ENCODE measurements at regions not wholly inside any gene's neighbourhood (a gene's known extent, or its start where the extent isn't known, plus 50 kb on each side); places are given as distances from the start of the nearest gene placed in this dataset.
"Not testable (repeated sequence)": the region's sequence is repeated elsewhere in the genome, so short reads cannot be mapped to it uniquely, and the experiment has no call there.

DNA sequence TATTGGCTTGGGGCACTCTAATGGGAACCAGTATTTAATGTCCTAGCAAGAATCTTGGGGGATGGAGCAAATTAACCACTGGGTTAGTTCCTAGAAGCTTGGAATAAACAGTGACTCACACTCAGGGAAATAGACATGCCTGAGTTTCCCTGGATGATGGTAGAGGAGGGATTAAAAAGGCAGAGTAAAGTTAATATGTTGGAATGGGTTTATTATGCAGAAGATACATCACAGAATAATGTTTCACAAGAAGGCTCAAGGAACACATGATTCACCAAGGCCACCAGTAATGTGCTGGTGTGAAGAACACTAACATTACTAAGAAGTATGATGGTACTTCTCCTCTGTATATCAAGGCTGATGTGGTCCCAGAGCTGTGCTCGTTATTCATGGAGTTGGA is 752.9 kb upstream of the SEMA6A start:
- CTCF ChIA-PET: no interaction called here
- Mint-ChIP-seq H3K4me1 (ENCODE audit: low read depth, unreplicated experiment) (no peaks in the 10 kb centered on the region), H3K27ac (ENCODE audit: unreplicated experiment) (no peak overlapping the region), H3K4me3 (ENCODE audit: low read depth, unreplicated experiment) (no peak overlapping the region), H3K27me3 (ENCODE audit: unreplicated experiment) (no peaks in the 10 kb centered on the region), H3K9me3 (ENCODE audit: low read depth, unreplicated experiment) (peaks cover 23% of the 10 kb centered on the region), H3K36me3 (ENCODE audit: insufficient read depth, unreplicated experiment) (no peaks in the 10 kb centered on the region)
- intact Hi-C loops (cut with micrococcal nuclease; ENCODE audit: unreplicated experiment): no loop called here
- no TSS peak for BruUV-seq (replicated peaks)
- no peak for DNase-seq
- TF ChIP-seq, protein P1, sequence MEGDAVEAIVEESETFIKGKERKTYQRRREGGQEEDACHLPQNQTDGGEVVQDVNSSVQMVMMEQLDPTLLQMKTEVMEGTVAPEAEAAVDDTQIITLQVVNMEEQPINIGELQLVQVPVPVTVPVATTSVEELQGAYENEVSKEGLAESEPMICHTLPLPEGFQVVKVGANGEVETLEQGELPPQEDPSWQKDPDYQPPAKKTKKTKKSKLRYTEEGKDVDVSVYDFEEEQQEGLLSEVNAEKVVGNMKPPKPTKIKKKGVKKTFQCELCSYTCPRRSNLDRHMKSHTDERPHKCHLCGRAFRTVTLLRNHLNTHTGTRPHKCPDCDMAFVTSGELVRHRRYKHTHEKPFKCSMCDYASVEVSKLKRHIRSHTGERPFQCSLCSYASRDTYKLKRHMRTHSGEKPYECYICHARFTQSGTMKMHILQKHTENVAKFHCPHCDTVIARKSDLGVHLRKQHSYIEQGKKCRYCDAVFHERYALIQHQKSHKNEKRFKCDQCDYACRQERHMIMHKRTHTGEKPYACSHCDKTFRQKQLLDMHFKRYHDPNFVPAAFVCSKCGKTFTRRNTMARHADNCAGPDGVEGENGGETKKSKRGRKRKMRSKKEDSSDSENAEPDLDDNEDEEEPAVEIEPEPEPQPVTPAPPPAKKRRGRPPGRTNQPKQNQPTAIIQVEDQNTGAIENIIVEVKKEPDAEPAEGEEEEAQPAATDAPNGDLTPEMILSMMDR (IDR thresholded peaks at IDR 0.05; ENCODE audit: unreplicated experiment): no peak

- BruUV-seq (replicated peaks): no TSS peak
- H3K9me3 Mint-ChIP-seq (ENCODE audit: low read depth, unreplicated experiment): peaks cover 23% of the 10 kb centered on the region
- H3K4me1 Mint-ChIP-seq (ENCODE audit: low read depth, unreplicated experiment): no peaks in the 10 kb centered on the region
- TF ChIP-seq, protein P1 (IDR thresholded peaks at IDR 0.05; ENCODE audit: unreplicated experiment): no peak
- H3K36me3 Mint-ChIP-seq (ENCODE audit: insufficient read depth, unreplicated experiment): no peaks in the 10 kb centered on the region
- intact Hi-C loops (cut with micrococcal nuclease; ENCODE audit: unreplicated experiment): no loop called here
- H3K27ac Mint-ChIP-seq (ENCODE audit: unreplicated experiment): no peak overlapping the region
- no peak overlapping the region for H3K4me3 Mint-ChIP-seq (ENCODE audit: low read depth, unreplicated experiment)
- CTCF ChIA-PET: no interaction called here
- DNase-seq: no peak
- H3K27me3 Mint-ChIP-seq (ENCODE audit: unreplicated experiment): no peaks in the 10 kb centered on the region
These were observed 752.4 kb upstream of the SEMA6A start for GRCh38 chr5:117326997-117327396.

DNA sequence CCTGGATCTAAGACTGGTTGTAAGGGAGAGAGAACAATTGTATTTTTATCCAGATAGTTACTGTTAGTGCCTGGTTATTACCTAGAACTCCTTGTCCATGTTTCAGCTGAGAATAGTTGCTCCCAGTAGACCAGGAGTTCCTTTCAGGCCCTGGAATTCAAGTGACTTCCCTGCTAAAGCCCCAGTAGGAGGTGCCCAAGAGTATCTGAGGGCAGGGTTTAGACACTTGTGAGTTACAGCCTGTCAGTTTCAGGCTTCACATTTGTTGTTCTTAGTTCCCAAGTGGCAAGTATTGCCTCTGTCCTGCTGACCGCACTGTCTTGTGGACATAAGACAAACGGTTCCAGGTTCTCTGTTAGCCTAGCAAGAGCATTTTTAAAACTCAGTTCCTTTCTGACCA is 743.9 kb upstream of the SEMA6A start:
- peaks cover 3% of the 10 kb centered on the region for H3K9me3 Mint-ChIP-seq (ENCODE audit: low read depth, unreplicated experiment)
- DNase-seq: no peak
- no peaks in the 10 kb centered on the region for H3K36me3 Mint-ChIP-seq (ENCODE audit: insufficient read depth, unreplicated experiment)
- H3K27me3 Mint-ChIP-seq (ENCODE audit: unreplicated experiment): no peaks in the 10 kb centered on the region
- CTCF ChIA-PET: no interaction called here
- TF ChIP-seq, protein P1 (IDR thresholded peaks at IDR 0.05; ENCODE audit: unreplicated experiment): no peak
- H3K27ac Mint-ChIP-seq (ENCODE audit: unreplicated experiment): no peak overlapping the region
- no peaks in the 10 kb centered on the region for H3K4me1 Mint-ChIP-seq (ENCODE audit: low read depth, unreplicated experiment)
- BruUV-seq (replicated peaks): no TSS peak
- no peak overlapping the region for H3K4me3 Mint-ChIP-seq (ENCODE audit: low read depth, unreplicated experiment)
- intact Hi-C loops (cut with micrococcal nuclease; ENCODE audit: unreplicated experiment): no loop called here

GRCh38 chr5:117315170-117315569 is 740.5 kb upstream of the SEMA6A start:
- Mint-ChIP-seq H3K9me3 (ENCODE audit: low read depth, unreplicated experiment) (peaks cover 9% of the 10 kb centered on the region), H3K4me1 (ENCODE audit: low read depth, unreplicated experiment) (no peaks in the 10 kb centered on the region), H3K36me3 (ENCODE audit: insufficient read depth, unreplicated experiment) (no peaks in the 10 kb centered on the region), H3K27ac (ENCODE audit: unreplicated experiment) (no peak overlapping the region), H3K4me3 (ENCODE audit: low read depth, unreplicated experiment) (no peak overlapping the region), H3K27me3 (ENCODE audit: unreplicated experiment) (no peaks in the 10 kb centered on the region)
- CTCF ChIA-PET: no interaction called here
- no TSS peak for BruUV-seq (replicated peaks)
- intact Hi-C loops (cut with micrococcal nuclease; ENCODE audit: unreplicated experiment): no loop called here
- DNase-seq: no peak
- TF ChIP-seq, protein P1 (IDR thresholded peaks at IDR 0.05; ENCODE audit: unreplicated experiment): no peak

DNA sequence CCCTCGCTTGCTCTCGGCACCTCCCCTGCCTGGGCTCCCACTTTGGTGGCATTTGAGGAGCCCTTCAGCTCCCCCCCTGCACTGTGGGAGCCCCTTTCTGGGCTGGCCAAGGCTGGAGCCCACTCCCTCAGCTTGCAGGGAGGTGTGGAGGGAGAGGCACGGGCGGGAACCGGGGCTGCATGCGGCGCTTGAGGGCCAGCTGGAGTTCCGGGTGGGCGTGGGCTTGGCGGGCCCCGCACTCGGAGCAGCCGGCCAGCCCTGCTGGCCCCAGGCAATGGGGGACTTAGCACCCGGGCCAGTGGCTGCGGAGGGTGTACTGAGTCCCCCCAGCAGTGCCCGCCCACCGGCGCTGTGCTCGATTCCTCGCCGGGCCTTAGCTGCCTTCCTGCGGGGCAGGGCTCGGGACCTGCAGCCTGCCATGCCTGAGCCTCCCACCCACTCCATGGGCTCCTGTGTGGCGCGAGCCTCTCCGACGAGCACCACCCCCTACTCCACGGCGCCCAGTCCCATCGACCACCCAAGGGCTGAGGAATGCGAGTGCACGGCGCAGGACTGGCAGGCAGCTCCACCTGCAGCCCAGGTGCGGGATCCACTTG is 730.0 kb upstream of the SEMA6A start:
- BruUV-seq (replicated peaks); DNase-seq; H3K27ac Mint-ChIP-seq (ENCODE audit: unreplicated experiment); intact Hi-C loops (cut with micrococcal nuclease; ENCODE audit: unreplicated experiment); H3K27me3 Mint-ChIP-seq (ENCODE audit: unreplicated experiment); H3K36me3 Mint-ChIP-seq (ENCODE audit: insufficient read depth, unreplicated experiment); CTCF ChIA-PET; H3K4me3 Mint-ChIP-seq (ENCODE audit: low read depth, unreplicated experiment); H3K4me1 Mint-ChIP-seq (ENCODE audit: low read depth, unreplicated experiment): not testable (repeated sequence)
- peaks cover 11% of the 10 kb centered on the region for H3K9me3 Mint-ChIP-seq (ENCODE audit: low read depth, unreplicated experiment)
